HFFc6 (cell line): ENCODE measurements at regions not wholly inside any gene's neighbourhood (a gene's known extent, or its start where the extent isn't known, plus 50 kb on each side); places are given as distances from the start of the nearest gene placed in this dataset.

Source experiments
- DNase-seq: peaks from one replicate; pipeline ENCODE4 v3.0.0-alpha.2; 2018
- H3K27ac Mint-ChIP-seq: 2 replicates; pipeline ENCODE4 v1.8.0; 2020; ENCODE audit warnings: mild to moderate bottlenecking, mixed read lengths
- H3K27me3 Mint-ChIP-seq: 2 replicates; pipeline ENCODE4 v1.8.0; 2021; ENCODE audit warnings: mild to moderate bottlenecking, moderate library complexity, mixed read lengths; ENCODE audit not compliant: insufficient read depth
- H3K36me3 Mint-ChIP-seq: 2 replicates; pipeline ENCODE4 v1.8.0; 2021; ENCODE audit warnings: low read depth, mixed read lengths
- H3K4me1 Mint-ChIP-seq: 2 replicates; pipeline ENCODE4 v1.8.0; 2020; ENCODE audit warnings: low read depth, mixed read lengths
- H3K4me3 Mint-ChIP-seq: 2 replicates; pipeline ENCODE4 v1.8.0; 2020; ENCODE audit warnings: mild to moderate bottlenecking, moderate library complexity, mixed read lengths
- H3K9me3 Mint-ChIP-seq: 2 replicates; pipeline ENCODE4 v1.8.0; 2020; ENCODE audit warnings: mild to moderate bottlenecking, mixed read lengths
- TF ChIP-seq, protein P1 (sequence below): fragments of 200-600 bp; sonication (generic); IDR thresholded peaks from 2 replicates; pipeline ENCODE4 v1.5.0; 2021; ENCODE audit warnings: antibody characterized with exemption, mild to moderate bottlenecking

DNA sequence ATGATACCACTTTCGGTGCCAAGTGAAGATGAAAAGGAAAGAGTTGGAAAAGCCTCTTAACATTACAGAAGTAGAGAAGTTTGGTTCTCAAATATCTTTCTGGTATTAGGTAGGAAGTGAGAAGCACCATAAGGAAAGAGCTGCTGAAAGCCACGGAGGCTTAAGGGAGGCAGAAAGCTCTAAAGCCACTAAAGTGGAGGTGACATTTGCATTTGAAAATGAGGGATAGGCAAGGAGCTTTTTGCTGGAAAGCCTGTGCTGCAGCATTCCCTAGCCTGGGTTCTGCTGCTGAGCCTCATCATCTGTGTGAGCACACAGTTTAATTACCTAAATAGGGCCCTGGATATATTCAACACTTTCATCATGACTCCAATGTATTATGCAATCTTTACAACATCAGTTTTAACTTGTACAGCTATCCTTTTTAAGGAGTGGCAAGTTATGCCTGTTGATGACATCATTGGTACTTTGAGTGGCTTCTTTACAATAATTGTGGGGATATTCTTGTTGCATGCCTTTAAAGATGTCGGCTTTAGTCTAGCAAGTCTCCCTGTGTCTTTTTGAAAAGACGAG, 315.4 kb downstream of the RBM26 start:
- no peaks in the 10 kb centered on the region for H3K27me3 Mint-ChIP-seq
- H3K9me3 Mint-ChIP-seq, result peaks cover 24% of the 10 kb centered on the region
- H3K4me1 Mint-ChIP-seq, result no peaks in the 10 kb centered on the region
- no peak overlapping the region for H3K4me3 Mint-ChIP-seq
- H3K27ac Mint-ChIP-seq, result no peak overlapping the region
- no peaks in the 10 kb centered on the region for H3K36me3 Mint-ChIP-seq
- no peak for DNase-seq
- TF ChIP-seq, protein P1, sequence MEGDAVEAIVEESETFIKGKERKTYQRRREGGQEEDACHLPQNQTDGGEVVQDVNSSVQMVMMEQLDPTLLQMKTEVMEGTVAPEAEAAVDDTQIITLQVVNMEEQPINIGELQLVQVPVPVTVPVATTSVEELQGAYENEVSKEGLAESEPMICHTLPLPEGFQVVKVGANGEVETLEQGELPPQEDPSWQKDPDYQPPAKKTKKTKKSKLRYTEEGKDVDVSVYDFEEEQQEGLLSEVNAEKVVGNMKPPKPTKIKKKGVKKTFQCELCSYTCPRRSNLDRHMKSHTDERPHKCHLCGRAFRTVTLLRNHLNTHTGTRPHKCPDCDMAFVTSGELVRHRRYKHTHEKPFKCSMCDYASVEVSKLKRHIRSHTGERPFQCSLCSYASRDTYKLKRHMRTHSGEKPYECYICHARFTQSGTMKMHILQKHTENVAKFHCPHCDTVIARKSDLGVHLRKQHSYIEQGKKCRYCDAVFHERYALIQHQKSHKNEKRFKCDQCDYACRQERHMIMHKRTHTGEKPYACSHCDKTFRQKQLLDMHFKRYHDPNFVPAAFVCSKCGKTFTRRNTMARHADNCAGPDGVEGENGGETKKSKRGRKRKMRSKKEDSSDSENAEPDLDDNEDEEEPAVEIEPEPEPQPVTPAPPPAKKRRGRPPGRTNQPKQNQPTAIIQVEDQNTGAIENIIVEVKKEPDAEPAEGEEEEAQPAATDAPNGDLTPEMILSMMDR, result no peak

GRCh38 chr13:79084802-79085424, 321.1 kb downstream of the RBM26 start:
- Mint-ChIP-seq H3K27me3 (peaks cover 1% of the 10 kb centered on the region; the same call in 1 of the 2 replicates), H3K9me3 (peaks cover 23% of the 10 kb centered on the region)

DNA sequence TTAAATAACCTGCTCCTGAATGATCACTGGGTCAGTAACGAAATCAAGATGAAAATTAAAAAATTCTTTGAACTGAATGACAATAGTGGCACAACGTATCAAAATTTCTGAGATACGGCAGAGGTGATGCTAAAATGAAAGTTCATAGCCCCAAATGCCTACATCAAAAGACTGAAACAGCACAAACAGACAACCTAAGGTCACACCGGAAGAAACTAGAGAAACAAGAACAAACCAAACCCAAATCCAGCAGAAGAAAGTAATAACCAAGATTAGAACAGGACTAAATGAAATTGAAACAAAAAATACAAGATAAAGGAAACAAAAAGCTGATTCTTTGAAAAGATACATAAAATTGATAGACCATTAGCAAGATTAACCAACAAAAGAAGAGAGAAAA, 324.1 kb downstream of the RBM26 start:
- DNase-seq, result no peak
- no peak overlapping the region for H3K27ac Mint-ChIP-seq
- no peak overlapping the region for H3K4me3 Mint-ChIP-seq
- H3K4me1 Mint-ChIP-seq, result no peaks in the 10 kb centered on the region
- H3K36me3 Mint-ChIP-seq, result no peaks in the 10 kb centered on the region
- H3K27me3 Mint-ChIP-seq, result peaks cover 1% of the 10 kb centered on the region; the same call in 1 of the 2 replicates
- TF ChIP-seq, protein P1, result no peak
- H3K9me3 Mint-ChIP-seq, result peaks cover 26% of the 10 kb centered on the region

More at GRCh38 chr13:79084802-79085424, 321.1 kb downstream of the RBM26 start:
- H3K4me1 Mint-ChIP-seq, result no peaks in the 10 kb centered on the region
- H3K27ac Mint-ChIP-seq, result no peak overlapping the region
- no peak for DNase-seq
- H3K4me3 Mint-ChIP-seq, result no peak overlapping the region
- H3K36me3 Mint-ChIP-seq, result no peaks in the 10 kb centered on the region
- TF ChIP-seq, protein P1, result no peak

GRCh38 chr13:79079351-79079839, 326.7 kb downstream of the RBM26 start:
- H3K4me3 Mint-ChIP-seq, result no peak overlapping the region
- peaks cover 1% of the 10 kb centered on the region for H3K27me3 Mint-ChIP-seq
- no peaks in the 10 kb centered on the region for H3K4me1 Mint-ChIP-seq
- TF ChIP-seq, protein P1, result no peak
- H3K36me3 Mint-ChIP-seq, result no peaks in the 10 kb centered on the region
- H3K9me3 Mint-ChIP-seq, result peaks cover 37% of the 10 kb centered on the region
- no peak for DNase-seq
- no peak overlapping the region for H3K27ac Mint-ChIP-seq

DNA sequence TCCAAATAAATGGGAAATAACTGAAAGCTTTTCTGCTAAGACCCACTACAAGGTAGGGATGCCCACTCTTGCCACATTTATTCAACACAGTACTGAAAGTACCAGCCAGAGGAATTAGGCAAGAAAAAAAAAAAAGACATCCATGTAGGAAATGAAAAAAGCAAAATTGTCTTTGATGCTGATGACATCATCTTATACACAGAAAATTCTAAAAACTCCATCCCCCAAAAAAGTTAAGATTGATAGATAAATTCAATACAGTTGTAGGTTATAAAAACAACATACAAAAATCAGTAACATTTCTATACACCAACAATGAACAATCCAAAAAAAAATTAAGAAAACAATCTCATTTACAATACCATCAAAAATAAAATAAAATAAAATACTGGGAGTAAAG, 330.4 kb downstream of the RBM26 start:
- no peaks in the 10 kb centered on the region for H3K4me1 Mint-ChIP-seq
- DNase-seq, result no peak
- TF ChIP-seq, protein P1, result no peak
- H3K27me3 Mint-ChIP-seq, result no peaks in the 10 kb centered on the region; the same call in 1 of the 2 replicates
- no peaks in the 10 kb centered on the region for H3K36me3 Mint-ChIP-seq
- no peak overlapping the region for H3K4me3 Mint-ChIP-seq
- H3K27ac Mint-ChIP-seq, result no peak overlapping the region
- peaks cover 30% of the 10 kb centered on the region for H3K9me3 Mint-ChIP-seq
